K562 (cell line): ENCODE measurements at regions not wholly inside any gene's neighbourhood (a gene's known extent, or its start where the extent isn't known, plus 50 kb on each side); places are given as distances from the start of the nearest gene placed in this dataset.

ENCODE experiments used
- ATAC-seq: fragments of 200-7000 bp; cut with Tn5 transposase; 3 replicates; pipeline ENCODE4 v1.9.1; 2020; ENCODE audit warnings: moderate library complexity
- BruUV-seq: library from RNA; stranded (reverse); fragments of 400-500 nt; replicated peaks from 2 replicates; lab custom pipeline; 2021; lab: Mats Ljungman, UMichigan
- CTCF ChIA-PET: fragments of 300-600 bp; formaldehyde crosslinking; extraction: SDS; loops from one replicate; lab custom pipeline; 2021; ENCODE audit warnings: low intra/inter-chr PET ratio; lab: Yijun Ruan, JAX
- POLR2A ChIA-PET: fragments of 300-600, 350-650 bp; sonication (Branson Sonifier 250); formaldehyde crosslinking; extraction: SDS; loops from one replicate; lab custom pipeline; 2021; ENCODE audit warnings: antibody characterized with exemption, inconsistent platforms; lab: Yijun Ruan, JAX
- DNase-seq, 4 experiments: peaks; one replicate each; pipeline versions ENCODE4 v3.0.0 to v3.0.0-alpha.2; 2011 to 2018; ENCODE audit warnings: low spot score in 3 of 4, mixed read lengths in 3 of 4; ENCODE audit errors: extremely low read depth in 1 of 4
- FAIRE-seq: peaks from 2 replicates; lab custom pipeline; 2011; peaks lifted over from hg19 to GRCh38; lab: Jason Lieb, UNC
- H2AFZ ChIP-seq: 2 replicates; pipeline ENCODE4 v1.6.0; 2011; ENCODE audit warnings: low read depth, low read length, control low read depth, inconsistent platforms
- H3K27ac ChIP-seq: fragments of 200-600 bp; 3 replicates; pipeline ENCODE4 v1.8.0; 2011; ENCODE audit warnings: low read depth, mild to moderate bottlenecking, control low read depth, inconsistent platforms, low read length, moderate library complexity, mixed read lengths; ENCODE audit errors: extremely low read depth
- H3K27me3 ChIP-seq, 2 experiments: fragments of 300-600 bp in 1 of 2; 2 replicates in 1 of 2; 3 replicates in 1 of 2; pipeline versions ENCODE4 v1.6.0 to v1.8.0; 2011; ENCODE audit warnings: inconsistent platforms in 2 of 2, low read length in 2 of 2, mild to moderate bottlenecking in 1 of 2, mixed read lengths in 1 of 2, moderate library complexity in 1 of 2; ENCODE audit not compliant: control insufficient read depth in 2 of 2, insufficient read depth in 2 of 2
- H3K36me3 ChIP-seq: fragments of 300-600 bp; 3 replicates; pipeline ENCODE4 v1.8.0; 2011; ENCODE audit warnings: mild to moderate bottlenecking, low read length, inconsistent platforms; ENCODE audit not compliant: control insufficient read depth, insufficient read depth
- H3K4me1 ChIP-seq, 2 experiments: fragments of 200-600 bp in 1 of 2; replicated peaks in 1 of 2; 2 replicates in 1 of 2; 3 replicates in 1 of 2; pipeline versions ENCODE4 v1.5.1 to v1.8.0; 2011; ENCODE audit warnings: inconsistent platforms in 2 of 2, low read length in 2 of 2, mild to moderate bottlenecking in 1 of 2, mixed read lengths in 1 of 2, moderate library complexity in 1 of 2; ENCODE audit not compliant: control insufficient read depth in 2 of 2, insufficient read depth in 2 of 2
- H3K4me2 ChIP-seq: 2 replicates; pipeline ENCODE4 v1.6.1; 2011; ENCODE audit warnings: low read length, control low read depth, inconsistent platforms, mixed read lengths; ENCODE audit not compliant: insufficient read depth
- H3K4me3 ChIP-seq: fragments of 200-600 bp; sonication (generic), shearing (Covaris generic); 2 replicates; pipeline ENCODE4 v1.5.1; 2016; ENCODE audit warnings: control low read depth, inconsistent platforms
- H3K79me2 ChIP-seq: fragments of 200-600 bp; 3 replicates; pipeline ENCODE4 v1.8.0; 2011; ENCODE audit warnings: low read length, inconsistent platforms; ENCODE audit not compliant: control insufficient read depth, insufficient read depth
- H3K9ac ChIP-seq, 2 experiments: 2 replicates each; pipeline versions ENCODE4 v1.6.0 to v1.6.1; 2011; ENCODE audit warnings: low read depth in 2 of 2, low read length in 2 of 2, control low read depth in 1 of 2, inconsistent platforms in 1 of 2, mild to moderate bottlenecking in 1 of 2, mixed read lengths in 1 of 2; ENCODE audit not compliant: insufficient read depth in 1 of 2
- H3K9me1 ChIP-seq: one replicate; pipeline ENCODE4 v1.6.0; 2011; ENCODE audit warnings: inconsistent platforms, mild to moderate bottlenecking, low read length, moderate library complexity; ENCODE audit not compliant: control insufficient read depth, insufficient read depth
- H3K9me3 ChIP-seq: replicated peaks from 2 replicates; pipeline ENCODE4 v1.5.1; 2011; ENCODE audit warnings: low read depth, low read length, inconsistent platforms; ENCODE audit not compliant: control insufficient read depth, insufficient read depth
- H4K20me1 ChIP-seq: replicated peaks from 2 replicates; pipeline ENCODE4 v1.6.1; 2011; ENCODE audit warnings: low read length, inconsistent platforms, mixed read lengths; ENCODE audit not compliant: control insufficient read depth, insufficient read depth
- ELF4 ChIP-seq: fragments of 450-650 bp; formaldehyde crosslinking; IDR thresholded peaks from 2 replicates; pipeline ENCODE4 v1.4.0; 2022; ENCODE audit warnings: missing genetic modification characterization
- NBN ChIP-seq: fragments of 450-650 bp; IDR thresholded peaks from 2 replicates; pipeline ENCODE4 v1.6.1; 2016; ENCODE audit warnings: low read depth, mild to moderate bottlenecking
- SMARCB1 ChIP-seq: IDR thresholded peaks from 2 replicates; pipeline ENCODE4 v1.6.1; 2011; ENCODE audit warnings: improper control_type of control experiment, low read depth; ENCODE audit not compliant: insufficient read length
- XRCC5 ChIP-seq: fragments of 200-400 bp; formaldehyde crosslinking; IDR thresholded peaks from 2 replicates; pipeline ENCODE4 v1.6.1; 2017; ENCODE audit warnings: low read depth, mild to moderate bottlenecking, low read length
- ZC3H4 ChIP-seq: sonication (generic); formaldehyde crosslinking; IDR thresholded peaks from 2 replicates; pipeline ENCODE4 v1.9.0; 2021; ENCODE audit warnings: missing genetic modification reagents, borderline replicate concordance
- ZKSCAN3 ChIP-seq: fragments of 250-450 bp; sonication (Bioruptor Pico); IDR thresholded peaks from 2 replicates; pipeline ENCODE4 v1.4.0; 2020
- ZNF589 ChIP-seq: fragments of 200-800 bp; sonication (Bioruptor generic); IDR thresholded peaks from 2 replicates; pipeline ENCODE4 v1.6.1; 2016; ENCODE audit warnings: low read depth, missing genetic modification characterization, missing compliant biosample characterization
- WGBS: fragments of 100-300 bp; shearing (Covaris generic); methylation state at CpG from one replicate; pipeline ENCODE4 v1.1.6; 2016; ENCODE audit warnings: low coverage, mixed read lengths; ENCODE audit not compliant: insufficient coverage; ENCODE audit errors: missing lambda C conversion rate; 5-methylcytosine and 5-hydroxymethylcytosine counted together
- in situ Hi-C: fragments of 300-500 bp; cut with MboI; formaldehyde crosslinking; loops from 4 replicates; pipeline ENCODE4 v1.15.0; 2018; ENCODE audit warnings: inconsistent platforms, mixed read lengths
- intact Hi-C: fragments of 100-400 bp; cut with micrococcal nuclease; formaldehyde crosslinking; loops from 2 replicates; pipeline ENCODE4 v1.14.2; 2022
- TF ChIP-seq, protein P1 (sequence below): sonication (generic); formaldehyde crosslinking; IDR thresholded peaks from 2 replicates; pipeline ENCODE4 v1.8.1; 2022; ENCODE audit warnings: missing genetic modification reagents
- TF ChIP-seq, protein P2 (sequence below), 2 experiments: fragments of 450-650 bp in 1 of 2; sonication (generic) in 1 of 2; formaldehyde crosslinking; conservative IDR thresholded peaks; 2 replicates each; pipeline versions ENCODE4 v1.4.0 to v1.8.1; 2020 to 2022; ENCODE audit warnings: mild to moderate bottlenecking in 1 of 2, missing genetic modification reagents in 1 of 2
- TF ChIP-seq, protein P3 (sequence below): fragments of 250-450 bp; sonication (Bioruptor Pico); IDR thresholded peaks from 2 replicates; pipeline ENCODE4 v1.4.0; 2020; ENCODE audit warnings: mild to moderate bottlenecking, moderate library complexity
- TF ChIP-seq, protein P4 (sequence below): sonication (generic); formaldehyde crosslinking; IDR thresholded peaks from 2 replicates; pipeline ENCODE4 v1.8.0; 2023; ENCODE audit warnings: mild to moderate bottlenecking, missing genetic modification reagents

DNA sequence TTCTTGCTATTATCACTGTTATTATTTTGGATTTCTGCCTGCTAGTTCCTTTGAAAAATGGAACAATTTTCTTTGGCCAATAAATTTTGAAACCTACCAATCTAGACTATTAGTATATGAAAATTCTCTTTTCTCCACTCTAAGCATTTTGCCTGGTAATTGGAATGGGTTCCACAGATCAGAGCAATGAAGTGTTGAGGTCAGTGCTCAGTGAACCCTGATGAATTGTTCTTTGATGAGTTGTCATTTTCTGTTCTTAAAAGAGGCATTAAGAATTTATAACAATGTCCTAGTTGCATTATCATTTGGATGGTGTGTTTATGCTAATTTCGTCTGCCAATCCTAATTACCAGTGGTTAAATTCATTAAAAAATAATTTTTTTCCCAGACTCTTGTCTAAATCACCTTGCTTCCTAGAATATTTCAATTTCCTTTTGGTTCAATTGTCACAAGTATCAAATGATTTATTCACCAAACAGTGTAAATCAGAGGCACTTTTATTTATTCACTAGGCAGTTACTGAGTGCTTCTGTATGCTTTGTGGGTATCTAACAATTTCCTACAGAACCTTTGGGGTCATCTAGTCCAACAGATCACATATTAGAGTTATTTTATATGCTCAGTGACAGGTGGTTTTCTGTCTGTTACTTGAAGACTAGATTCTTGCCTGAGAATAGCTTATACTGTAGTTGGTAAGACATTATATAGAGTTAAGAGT lies 239.0 kb downstream of the DNAJB9 start (continued):
- no peak for TF ChIP-seq ZNF589 (CRISPR knock-in tag)

DNA sequence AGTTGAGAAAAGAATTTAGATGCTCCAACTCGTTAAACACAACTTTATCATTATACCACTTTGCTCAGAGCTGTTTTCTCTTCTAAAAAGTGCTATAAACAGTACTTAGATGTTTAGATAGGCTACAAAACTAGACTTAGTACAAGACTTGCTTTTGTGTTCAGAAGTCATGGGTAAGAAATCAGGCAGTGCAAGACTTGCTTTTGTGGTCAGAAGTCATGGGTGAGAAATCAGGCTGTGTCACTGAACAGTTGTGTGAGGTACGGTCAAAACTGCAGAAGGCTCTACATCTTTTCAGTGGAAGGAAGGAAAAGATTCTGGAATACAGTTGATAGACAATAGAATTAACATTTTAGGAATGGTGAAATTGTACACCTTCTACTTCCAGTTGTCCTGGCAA lies 239.7 kb downstream of the DNAJB9 start:
- no peak for ATAC-seq
- no peaks in the 10 kb centered on the region for H3K9me1 ChIP-seq
- no peak overlapping the region for H3K4me2 ChIP-seq
- ChIA-PET POLR2A (no interaction called here), CTCF (no interaction called here)
- no peaks in the 10 kb centered on the region for H3K27me3 ChIP-seq
- no peak for FAIRE-seq
- H3K4me1 ChIP-seq = no peaks in the 10 kb centered on the region
- WGBS = 0% methylated on average over 2 of the region's 2 CpGs
- intact Hi-C loops (loop anchor here (10.0 kb wide), 1 partner anchor 195 kb away; no protein-coding TSS in a partner anchor), in situ Hi-C loops (no loop called here)
- no peak overlapping the region for H3K4me3 ChIP-seq
- no peak overlapping the region for H3K27ac ChIP-seq
- no peaks in the 10 kb centered on the region for H3K36me3 ChIP-seq
- no peak overlapping the region for H2AFZ ChIP-seq
- no peaks in the 10 kb centered on the region for H4K20me1 ChIP-seq
- no peaks in the 10 kb centered on the region for H3K9me3 ChIP-seq
- no peak overlapping the region for H3K9ac ChIP-seq
- BruUV-seq = no TSS peak
- no peaks in the 10 kb centered on the region for H3K79me2 ChIP-seq
- no peak for DNase-seq
- no peak for TF ChIP-seq XRCC5
- TF ChIP-seq ZC3H4 (CRISPR knock-in tag) = no peak
- no peak for TF ChIP-seq SMARCB1
- no peak for TF ChIP-seq ELF4 (CRISPR knock-in tag)
- no peak for TF ChIP-seq ZKSCAN3 (CRISPR knock-in tag)
- TF ChIP-seq, protein P1, sequence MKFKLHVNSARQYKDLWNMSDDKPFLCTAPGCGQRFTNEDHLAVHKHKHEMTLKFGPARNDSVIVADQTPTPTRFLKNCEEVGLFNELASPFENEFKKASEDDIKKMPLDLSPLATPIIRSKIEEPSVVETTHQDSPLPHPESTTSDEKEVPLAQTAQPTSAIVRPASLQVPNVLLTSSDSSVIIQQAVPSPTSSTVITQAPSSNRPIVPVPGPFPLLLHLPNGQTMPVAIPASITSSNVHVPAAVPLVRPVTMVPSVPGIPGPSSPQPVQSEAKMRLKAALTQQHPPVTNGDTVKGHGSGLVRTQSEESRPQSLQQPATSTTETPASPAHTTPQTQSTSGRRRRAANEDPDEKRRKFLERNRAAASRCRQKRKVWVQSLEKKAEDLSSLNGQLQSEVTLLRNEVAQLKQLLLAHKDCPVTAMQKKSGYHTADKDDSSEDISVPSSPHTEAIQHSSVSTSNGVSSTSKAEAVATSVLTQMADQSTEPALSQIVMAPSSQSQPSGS = no peak
- TF ChIP-seq, protein P2, sequence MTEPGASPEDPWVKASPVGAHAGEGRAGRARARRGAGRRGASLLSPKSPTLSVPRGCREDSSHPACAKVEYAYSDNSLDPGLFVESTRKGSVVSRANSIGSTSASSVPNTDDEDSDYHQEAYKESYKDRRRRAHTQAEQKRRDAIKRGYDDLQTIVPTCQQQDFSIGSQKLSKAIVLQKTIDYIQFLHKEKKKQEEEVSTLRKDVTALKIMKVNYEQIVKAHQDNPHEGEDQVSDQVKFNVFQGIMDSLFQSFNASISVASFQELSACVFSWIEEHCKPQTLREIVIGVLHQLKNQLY (CRISPR knock-in tag; conservative IDR thresholded peaks at IDR 0.05) = no peak
- TF ChIP-seq, protein P3, sequence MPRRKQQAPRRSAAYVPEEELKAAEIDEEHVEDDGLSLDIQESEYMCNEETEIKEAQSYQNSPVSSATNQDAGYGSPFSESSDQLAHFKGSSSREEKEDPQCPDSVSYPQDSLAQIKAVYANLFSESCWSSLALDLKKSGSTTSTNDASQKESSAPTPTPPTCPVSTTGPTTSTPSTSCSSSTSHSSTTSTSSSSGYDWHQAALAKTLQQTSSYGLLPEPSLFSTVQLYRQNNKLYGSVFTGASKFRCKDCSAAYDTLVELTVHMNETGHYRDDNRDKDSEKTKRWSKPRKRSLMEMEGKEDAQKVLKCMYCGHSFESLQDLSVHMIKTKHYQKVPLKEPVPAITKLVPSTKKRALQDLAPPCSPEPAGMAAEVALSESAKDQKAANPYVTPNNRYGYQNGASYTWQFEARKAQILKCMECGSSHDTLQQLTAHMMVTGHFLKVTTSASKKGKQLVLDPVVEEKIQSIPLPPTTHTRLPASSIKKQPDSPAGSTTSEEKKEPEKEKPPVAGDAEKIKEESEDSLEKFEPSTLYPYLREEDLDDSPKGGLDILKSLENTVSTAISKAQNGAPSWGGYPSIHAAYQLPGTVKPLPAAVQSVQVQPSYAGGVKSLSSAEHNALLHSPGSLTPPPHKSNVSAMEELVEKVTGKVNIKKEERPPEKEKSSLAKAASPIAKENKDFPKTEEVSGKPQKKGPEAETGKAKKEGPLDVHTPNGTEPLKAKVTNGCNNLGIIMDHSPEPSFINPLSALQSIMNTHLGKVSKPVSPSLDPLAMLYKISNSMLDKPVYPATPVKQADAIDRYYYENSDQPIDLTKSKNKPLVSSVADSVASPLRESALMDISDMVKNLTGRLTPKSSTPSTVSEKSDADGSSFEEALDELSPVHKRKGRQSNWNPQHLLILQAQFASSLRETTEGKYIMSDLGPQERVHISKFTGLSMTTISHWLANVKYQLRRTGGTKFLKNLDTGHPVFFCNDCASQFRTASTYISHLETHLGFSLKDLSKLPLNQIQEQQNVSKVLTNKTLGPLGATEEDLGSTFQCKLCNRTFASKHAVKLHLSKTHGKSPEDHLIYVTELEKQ (CRISPR knock-in tag) = no peak
- TF ChIP-seq, protein P4, sequence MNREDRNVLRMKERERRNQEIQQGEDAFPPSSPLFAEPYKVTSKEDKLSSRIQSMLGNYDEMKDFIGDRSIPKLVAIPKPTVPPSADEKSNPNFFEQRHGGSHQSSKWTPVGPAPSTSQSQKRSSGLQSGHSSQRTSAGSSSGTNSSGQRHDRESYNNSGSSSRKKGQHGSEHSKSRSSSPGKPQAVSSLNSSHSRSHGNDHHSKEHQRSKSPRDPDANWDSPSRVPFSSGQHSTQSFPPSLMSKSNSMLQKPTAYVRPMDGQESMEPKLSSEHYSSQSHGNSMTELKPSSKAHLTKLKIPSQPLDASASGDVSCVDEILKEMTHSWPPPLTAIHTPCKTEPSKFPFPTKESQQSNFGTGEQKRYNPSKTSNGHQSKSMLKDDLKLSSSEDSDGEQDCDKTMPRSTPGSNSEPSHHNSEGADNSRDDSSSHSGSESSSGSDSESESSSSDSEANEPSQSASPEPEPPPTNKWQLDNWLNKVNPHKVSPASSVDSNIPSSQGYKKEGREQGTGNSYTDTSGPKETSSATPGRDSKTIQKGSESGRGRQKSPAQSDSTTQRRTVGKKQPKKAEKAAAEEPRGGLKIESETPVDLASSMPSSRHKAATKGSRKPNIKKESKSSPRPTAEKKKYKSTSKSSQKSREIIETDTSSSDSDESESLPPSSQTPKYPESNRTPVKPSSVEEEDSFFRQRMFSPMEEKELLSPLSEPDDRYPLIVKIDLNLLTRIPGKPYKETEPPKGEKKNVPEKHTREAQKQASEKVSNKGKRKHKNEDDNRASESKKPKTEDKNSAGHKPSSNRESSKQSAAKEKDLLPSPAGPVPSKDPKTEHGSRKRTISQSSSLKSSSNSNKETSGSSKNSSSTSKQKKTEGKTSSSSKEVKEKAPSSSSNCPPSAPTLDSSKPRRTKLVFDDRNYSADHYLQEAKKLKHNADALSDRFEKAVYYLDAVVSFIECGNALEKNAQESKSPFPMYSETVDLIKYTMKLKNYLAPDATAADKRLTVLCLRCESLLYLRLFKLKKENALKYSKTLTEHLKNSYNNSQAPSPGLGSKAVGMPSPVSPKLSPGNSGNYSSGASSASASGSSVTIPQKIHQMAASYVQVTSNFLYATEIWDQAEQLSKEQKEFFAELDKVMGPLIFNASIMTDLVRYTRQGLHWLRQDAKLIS (CRISPR knock-in tag) = no peak
- no peak for TF ChIP-seq NBN
